ENCODE measurements at regions not wholly inside any gene's neighbourhood (a gene's known extent, or its start where the extent isn't known, plus 50 kb on each side); places are given as distances from the start of the nearest gene placed in this dataset.

DNA sequence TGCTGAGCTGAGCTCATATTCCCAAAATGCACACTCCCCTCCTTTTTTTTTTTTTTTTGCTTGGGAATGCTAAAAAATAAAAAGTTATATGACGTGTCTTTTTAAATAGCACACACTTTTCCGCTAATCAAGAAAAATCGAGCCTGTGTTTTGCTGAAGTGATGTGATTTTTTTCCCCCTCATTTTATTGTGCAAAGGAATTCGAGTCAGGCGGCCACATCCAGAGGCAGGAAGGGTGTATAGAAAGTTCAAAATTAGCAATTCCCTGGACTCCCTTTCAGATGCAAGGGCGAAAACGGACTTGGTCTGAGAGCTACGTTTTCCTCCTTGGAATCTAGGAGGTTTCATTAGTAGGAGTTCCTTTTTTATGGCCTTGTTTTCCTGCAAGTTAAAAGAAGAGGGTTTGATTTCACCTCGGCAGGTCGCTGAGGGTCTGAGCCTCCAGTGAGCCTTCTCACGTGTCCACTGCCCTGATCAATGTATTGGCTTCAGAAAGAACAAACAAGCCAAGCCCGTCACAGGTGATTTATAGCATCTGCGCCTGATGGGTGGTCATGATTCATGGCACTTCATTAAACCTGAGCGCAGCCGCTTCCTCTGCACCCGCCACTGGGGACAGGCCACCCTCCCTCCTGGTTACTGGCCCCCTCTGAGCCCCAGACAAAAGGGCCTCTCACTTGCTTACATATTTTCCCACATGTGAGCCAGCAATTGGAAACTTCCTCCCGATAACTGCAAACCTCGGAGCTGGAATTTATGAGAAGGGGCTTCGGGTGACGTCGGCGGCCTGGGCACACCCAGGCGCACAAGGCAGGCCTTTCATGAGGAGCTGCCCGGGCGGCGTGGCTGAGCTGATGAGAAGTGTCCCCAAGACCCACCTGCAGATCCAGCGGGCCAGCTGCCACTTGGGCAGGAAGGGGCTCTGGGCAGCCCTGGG, 64.4 kb upstream of the LINC01488 start:
- DNase-seq: no peak

DNA sequence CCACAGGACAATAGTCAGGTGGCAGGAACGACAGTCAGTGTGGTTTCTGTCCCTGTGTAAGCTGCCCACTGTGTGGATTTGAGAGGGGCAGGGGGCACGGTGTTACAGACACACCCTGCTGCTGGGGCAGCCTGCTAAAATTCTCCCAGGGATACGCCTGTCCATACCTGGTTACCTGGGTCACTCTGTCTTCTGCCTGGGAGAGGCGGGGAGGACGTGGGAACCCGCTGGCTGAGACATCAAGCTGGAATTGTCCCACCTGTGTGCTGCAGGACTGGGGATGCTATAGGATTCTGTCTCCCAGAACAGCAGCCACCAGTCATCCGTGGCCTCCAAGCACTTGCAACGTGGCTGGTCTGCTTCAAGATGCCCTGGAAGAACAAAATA, 63.8 kb upstream of the LINC01488 start:
- no peak for DNase-seq

DNA sequence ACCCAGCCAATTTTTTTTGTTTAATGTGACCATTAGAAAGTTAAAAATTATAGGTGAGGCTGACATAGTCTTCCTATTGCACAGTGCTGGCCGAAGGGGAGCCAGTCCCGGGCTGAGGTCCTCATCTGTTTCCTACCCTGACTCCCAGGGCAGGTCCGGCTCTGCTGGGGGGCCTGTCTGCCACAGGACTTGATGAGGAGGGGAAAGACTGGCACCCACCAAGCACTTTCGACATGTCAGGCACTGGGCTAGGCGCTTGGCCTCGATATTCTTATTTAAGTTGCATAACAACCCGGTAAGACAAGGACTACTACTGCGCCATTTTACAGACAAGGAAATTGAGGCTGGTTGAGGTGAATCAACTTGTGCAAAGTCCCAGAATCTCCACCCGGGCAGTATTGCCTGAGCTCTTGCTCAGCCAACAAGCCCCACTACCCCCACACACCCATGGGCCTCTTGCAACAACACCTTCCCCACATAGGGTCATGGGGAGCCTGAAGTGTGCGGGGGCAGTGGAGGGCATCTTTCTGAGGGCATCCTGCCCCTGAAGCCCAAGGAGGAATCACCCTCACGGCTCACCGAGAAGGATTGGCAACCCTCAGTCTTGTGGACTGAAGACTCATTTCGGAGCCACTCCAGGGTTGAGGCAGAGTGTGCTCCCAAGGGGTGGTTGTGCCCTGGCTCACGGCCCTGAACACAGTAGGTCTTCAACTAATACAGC, 62.7 kb upstream of the LINC01488 start:
- DNase-seq: no peak

DNA sequence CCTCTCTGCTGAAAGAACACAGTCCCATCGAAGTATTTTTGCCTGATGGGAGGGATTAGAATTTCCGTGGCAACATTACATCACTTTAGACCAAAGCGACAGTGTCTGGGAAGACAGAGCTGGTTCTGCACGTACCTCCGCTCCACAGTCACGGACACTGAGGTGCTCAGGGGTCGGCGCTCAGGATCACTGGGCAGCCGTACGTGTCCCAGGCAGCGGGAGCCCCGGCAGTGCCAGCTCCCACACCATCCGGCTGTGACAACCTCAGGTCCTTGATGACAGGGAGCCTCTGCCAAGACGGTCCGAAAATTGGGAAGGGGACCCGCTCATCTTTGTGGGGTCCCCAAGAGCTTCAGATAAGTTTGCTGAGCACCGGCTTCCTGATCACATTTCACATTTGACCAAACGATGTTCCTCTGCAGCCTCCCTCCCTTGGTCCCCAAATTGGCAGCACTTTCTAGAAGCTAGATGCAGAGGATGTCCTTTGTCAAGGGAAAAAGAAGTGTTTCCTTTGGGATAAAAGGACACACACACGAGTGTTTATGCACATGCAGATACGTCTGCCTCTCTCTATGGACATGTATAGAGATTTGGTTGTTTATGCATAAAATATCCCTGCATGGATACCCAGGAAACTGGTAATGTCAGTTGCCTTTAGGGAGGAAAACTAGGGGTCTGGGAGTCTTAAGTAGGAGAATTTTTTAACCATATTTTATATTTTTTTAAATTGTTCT, 61.6 kb upstream of the LINC01488 start:
- no peak for DNase-seq

DNA sequence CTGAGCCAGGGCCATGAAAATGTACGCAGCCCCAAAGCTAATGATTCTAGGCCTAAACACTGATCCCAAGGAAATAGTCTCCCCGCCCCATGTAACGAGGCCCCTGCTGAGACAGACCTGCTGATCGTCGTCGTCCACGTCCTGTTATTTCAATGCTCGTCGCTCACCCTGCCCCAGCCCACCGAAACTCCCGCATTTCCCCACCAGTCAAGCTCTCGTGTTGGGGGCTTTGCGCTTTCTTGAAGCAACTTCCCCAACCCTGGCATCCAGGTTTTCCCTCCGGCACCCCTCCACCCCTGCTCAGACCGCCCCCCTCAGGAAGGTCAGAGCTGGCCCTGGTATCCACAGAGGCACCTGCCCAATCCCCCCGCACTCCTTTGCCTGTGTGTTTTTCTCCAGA, 58.8 kb upstream of the LINC01488 start:
- DNase-seq: no peak

DNA sequence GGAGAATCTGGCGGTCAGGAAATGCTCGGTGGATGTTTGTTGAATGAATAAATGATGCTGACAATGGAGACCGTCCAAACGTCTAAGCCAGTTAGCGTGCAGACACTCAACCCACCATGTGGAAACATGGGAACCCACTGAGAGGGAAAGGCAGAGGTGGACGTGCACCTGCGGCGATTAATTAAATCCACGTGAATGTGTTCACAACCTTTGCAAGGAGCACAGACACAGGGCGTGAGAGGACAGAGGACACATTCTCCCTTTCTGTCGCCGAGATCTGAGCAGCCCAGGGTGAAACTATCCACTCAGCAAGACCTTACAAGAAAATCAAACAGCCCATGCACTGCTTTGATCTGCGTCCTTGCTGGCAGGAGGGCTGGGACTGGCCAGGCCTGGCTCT, 58.3 kb upstream of the LINC01488 start:
- DNase-seq: no peak

DNA sequence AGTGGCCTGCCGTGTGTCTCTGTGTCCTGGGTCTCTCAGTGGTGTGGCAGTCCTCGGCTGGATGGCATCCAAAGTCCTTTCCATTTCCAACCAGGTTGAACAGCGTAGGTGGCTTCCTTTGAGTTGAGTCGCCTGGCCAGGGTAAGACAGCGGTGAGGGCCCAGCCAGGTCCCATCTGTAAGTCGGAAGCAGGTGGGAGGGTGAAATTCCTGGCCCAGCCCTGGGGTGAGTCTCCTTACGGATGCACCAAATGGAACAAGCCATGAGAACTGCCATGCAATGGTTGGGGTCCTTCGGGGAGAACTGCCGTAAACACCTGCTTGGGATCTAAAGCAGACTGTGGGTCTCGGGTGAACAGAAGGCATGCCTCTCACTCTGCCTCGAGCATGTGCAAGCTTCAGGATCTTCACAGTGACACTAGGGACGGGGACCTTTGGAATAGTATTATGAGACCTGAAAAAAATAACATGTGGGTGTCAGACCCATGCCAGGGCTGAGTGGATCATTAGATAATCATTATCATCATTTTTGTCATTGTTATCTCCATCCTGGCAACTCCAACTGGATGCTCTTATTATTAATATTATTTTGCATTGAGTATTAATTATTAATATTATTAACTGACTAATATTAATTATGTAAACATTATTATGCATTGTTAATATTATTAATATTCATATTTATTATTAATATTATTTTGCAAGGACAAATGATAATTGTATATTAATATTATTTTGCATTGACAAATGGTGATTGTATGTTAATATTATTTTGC, 57.7 kb upstream of the LINC01488 start:
- DNase-seq: no peak

DNA sequence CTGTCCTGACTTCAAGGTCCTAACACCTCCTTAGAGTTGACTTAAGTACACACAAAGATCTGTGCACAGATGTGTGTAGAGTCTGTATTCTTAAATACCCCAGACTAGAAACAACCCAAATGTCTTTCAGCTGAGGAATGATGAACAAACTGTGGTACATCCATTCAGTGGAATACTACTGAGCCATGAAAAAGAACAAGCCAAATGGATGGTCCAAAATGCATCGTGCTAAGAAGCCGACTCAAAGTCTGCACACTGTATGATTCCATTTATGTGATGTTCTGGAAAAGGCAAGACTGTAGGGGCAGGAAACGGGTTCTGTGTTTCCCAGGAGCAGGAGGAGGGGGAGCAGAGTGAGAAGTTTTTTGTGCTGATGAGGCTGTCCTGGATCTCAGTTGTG, 56.7 kb upstream of the LINC01488 start:
- no peak for DNase-seq

DNA sequence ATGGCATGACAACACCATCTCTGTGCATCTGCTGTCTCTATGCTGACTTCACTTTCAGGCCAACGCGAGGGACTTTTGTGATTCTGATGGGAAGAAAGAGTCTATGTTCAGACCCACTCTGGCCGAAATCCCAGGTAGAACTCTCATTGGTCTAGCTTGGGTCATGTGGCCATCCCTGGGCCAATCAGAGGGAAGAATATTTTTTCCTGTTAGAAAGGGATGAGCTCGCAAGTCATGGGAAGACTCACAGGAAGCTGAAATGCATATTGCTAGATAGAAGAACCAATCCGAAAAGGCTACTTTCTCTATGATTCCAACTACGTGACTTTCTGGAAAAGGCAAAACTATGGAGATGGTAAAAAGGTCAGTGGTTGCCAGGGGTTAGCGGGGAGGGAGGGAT, 56.0 kb upstream of the LINC01488 start:
- no peak for DNase-seq

DNA sequence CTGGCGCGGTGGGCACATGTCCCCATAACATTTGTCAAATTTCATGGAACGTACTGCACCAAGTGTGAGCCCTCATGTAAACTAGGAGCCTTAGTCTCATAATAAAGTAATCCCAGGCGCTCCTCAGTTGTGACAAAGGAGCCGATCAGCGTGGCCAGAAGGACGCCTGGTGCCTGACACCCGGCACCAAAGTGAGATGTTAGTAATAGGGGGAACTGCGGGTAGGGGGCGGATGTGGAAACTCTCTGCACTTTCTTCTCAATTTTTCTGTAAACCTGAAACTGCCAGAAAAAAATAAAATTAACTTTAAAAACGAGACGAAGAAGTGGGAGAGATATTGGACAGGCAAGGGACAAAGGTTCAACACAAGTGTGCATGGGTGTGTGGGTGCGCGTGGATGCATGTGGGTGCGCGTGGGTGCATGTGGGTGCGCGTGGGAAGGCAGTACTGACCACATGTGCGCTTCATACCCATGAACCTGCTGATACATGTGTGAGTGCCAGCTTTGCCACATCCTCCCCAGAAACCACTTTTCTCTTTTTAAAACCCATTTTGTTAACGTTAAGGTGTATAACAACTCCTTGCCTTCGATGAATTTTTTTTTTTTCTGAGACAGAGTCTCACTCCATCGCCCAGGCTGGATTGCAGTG, 55.4 kb upstream of the LINC01488 start:
- no peak for DNase-seq

DNA sequence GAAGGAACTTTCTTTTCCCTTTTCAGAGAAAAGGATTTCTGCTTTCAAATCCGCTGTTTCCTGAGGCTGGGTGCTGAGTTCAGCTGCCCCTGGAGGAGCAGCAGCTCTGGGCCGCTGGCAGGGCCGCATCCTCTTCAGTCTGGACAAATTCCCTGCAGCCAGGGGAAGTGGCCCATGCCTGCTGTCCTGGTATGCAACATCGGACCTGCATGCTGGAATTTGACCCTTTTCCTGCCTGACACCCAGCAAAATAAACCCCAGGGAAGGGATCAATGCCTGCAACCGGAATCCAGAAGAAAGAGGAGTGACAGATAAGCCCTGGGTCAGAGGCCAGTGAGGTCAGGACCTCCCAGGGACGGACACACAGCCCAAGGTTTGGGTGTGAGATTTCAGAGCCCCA, 54.1 kb upstream of the LINC01488 start:
- DNase-seq: no peak

DNA sequence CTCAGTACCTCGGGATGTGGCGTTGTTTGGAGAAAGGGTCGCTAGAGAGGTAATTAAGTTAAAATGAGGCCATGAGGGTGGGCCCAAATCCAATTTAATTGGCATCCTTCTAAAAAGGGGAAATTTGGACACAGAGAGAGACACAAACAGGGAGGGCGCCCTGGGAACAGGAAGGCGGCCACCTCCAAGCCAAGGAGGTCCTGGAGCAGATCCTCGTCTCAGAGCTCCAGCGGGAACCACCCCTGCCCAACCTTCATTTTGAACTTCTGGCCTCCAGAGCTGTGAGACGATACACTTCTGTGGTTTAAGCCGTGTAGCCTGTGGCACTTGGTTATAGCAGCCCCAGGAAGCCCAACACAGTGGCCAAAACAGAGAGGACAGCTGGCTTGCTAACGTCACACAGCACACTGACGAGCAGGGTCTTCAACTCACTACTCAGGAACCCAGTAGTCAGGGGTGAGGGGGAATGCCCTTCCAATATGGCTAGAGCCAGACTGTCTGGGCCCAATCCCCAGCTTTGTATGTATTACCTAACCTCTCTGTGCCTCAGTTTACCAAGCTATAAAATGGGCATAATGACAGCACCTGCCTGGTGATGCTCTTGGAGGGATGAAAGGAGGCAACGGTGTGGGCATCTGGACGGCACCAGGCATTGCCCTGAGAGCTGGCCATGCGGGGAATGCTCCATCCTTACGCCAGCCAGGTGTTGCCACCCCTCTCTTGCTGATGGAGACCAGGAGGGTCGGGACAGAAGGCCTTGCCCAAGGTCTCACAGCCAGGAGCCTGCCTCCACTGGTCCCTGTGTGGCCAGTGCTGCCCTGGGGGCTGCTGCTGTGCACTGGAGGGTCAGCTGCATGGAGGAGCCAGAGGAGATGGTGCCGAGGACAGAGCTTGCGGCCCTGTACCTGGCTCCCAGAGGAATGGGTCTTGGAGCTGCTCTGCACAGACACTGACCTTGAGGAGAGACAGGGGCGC, 53.3 kb upstream of the LINC01488 start:
- no peak for DNase-seq

DNA sequence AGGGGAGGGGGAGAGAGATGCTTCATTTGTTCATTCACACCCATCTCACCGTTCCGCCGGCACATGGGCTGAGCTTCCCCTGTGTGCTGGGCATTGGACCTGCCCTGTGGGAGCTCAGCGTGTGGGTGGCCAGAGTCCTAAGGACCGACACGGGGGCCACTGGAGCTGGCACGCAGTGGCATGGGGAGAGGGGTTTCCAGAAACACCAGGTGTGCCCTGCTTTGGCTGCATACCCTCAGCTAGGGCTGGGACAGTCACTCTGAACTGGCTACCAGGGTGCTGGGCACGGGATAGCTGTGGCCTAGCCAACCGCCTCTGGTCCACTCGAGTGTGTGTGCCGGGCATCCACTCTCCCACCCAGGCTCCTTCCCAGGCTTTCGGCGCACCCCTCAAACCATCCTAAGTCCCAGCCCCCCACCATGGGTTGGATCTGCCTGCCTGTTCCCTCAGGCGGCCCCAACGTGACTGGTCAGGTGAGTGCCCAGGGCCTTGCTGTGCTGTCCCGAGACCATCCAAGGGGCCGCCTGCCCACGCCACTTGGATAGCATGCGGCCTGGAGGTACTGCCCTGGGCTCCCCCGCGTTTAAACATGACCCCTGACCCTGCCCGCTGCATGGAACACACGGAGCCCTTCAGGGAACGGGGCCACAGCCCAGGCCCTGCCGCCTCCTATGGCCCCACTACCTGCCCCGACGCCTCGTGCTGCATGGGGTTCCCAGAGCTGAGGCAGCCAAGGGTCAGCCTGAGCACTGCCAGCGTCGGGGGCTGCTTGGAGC, 51.6 kb upstream of the LINC01488 start:
- no peak for DNase-seq

DNA sequence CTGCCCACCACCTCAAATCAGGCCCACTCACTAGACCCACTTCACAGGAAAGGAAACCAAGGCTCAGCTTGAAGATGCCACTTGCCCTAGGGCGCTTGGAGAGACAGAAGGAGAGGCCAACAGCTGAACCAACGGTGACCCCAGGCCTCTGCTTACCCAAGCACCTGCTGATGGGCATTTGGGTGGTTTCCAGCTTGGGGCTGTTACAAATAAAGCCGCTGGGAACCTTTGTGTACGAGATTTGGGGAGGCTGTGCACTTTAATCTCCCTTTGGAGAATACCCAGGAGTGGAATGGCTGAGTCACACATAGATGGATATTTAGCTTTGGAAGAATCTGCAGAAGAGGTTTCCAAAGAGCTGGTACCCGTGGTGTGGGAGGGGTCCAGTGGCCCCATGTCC, 50.9 kb upstream of the LINC01488 start:
- DNase-seq: no peak

DNA sequence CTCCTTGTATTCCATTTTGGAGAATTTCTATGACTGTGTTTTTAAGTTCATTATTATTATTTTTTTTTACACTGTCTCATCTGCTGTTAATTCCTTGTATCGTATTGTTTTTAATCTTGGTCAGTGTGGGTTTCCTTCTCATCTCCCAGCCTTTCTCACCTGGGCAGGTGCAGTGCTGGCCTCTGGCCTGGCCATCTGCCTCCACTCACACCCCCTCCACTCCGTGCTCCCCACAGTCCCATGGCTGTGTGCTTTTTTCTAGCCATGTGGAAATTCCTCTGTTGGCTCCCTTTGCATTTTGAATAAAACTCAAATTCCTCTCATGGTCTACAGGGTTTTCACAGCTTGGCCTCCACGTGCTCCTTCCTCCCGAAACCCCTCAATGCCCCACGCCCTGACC, 50.3 kb upstream of the LINC01488 start:
- no peak for DNase-seq

Data from NCI-H1694 treated with DMSO at 0.1 percent for 48 hours (cell line).